Psoas muscle (tissue), 7 donors: ENCODE measurements at regions not wholly inside any gene's neighbourhood (a gene's known extent, or its start where the extent isn't known, plus 50 kb on each side); places are given as distances from the start of the nearest gene placed in this dataset.

Source experiments
- ATAC-seq, 4 donors: fragments of 200-7000 bp; cut with Tn5 transposase; one replicate each; pipeline ENCODE4 v1.9.1; 2020; ENCODE audit warnings: moderate library complexity in 3 of 4, mild to moderate bottlenecking in 2 of 4
- DNase-seq, 2 donors: peaks; one replicate each; pipeline ENCODE4 v3.0.0-alpha.2; 2020
- H3K27ac ChIP-seq: fragments of 200-600 bp; one replicate; pipeline ENCODE4 v1.8.0; 2022
- H3K27me3 ChIP-seq, 3 donors: fragments of 200-600 bp in 1 of 3; one replicate each; pipeline versions ENCODE4 v1.6.1 to v1.8.0; 2013 to 2022; ENCODE audit warnings: low read length in 2 of 3, mild to moderate bottlenecking in 2 of 3, moderate library complexity in 1 of 3; ENCODE audit not compliant: insufficient read depth in 3 of 3
- H3K36me3 ChIP-seq, 2 donors: fragments of 200-600 bp in 1 of 2; one replicate each; pipeline versions ENCODE4 v1.6.1 to v1.8.0; 2013 to 2022; ENCODE audit warnings: low read depth in 1 of 2, mild to moderate bottlenecking in 1 of 2, moderate library complexity in 1 of 2; ENCODE audit not compliant: insufficient read depth in 1 of 2
- H3K4me1 ChIP-seq: fragments of 200-600 bp; one replicate; pipeline ENCODE4 v1.8.0; 2022
- H3K4me3 ChIP-seq: fragments of 200-600 bp; one replicate; pipeline ENCODE4 v1.8.0; 2022; ENCODE audit warnings: mild to moderate bottlenecking
- H3K9me3 ChIP-seq: fragments of 200-600 bp; one replicate; pipeline ENCODE4 v1.8.0; 2022
- WGBS, 3 donors: extraction: QIAGEN DNeasy Blood & Tissue Kit; methylation state at CpG; one replicate each; pipeline versions ENCODE4 v1.1.6 to v1.1.7; 2013; 5-methylcytosine and 5-hydroxymethylcytosine counted together
- intact Hi-C, 2 donors: fragments of 100-400 bp; cut with DNase I; formaldehyde crosslinking; loops; one replicate each; pipeline versions ENCODE4 v1.11.0 to v1.14.2; 2022
- TF ChIP-seq, protein P1 (sequence below): fragments of 200-600 bp; IDR thresholded peaks from one replicate; pipeline ENCODE4 v1.8.0; 2022; ENCODE audit warnings: antibody characterized with exemption
- donor health status: healthy with polysubstance abuse.
- donor health status: DM: no; HTN: no; CAD: no; lungs with moderate emphysema.
- donor health status: Bipolar disorder and iron deficiency.
- donor health status: healthy.
- donor health status: DM: yes; HTN: yes; CAD: no.
- donor health status: DM: no; HTN: no; CAD: no.
- donor health status: DM: yes; HTN: yes; CAD: no.

DNA sequence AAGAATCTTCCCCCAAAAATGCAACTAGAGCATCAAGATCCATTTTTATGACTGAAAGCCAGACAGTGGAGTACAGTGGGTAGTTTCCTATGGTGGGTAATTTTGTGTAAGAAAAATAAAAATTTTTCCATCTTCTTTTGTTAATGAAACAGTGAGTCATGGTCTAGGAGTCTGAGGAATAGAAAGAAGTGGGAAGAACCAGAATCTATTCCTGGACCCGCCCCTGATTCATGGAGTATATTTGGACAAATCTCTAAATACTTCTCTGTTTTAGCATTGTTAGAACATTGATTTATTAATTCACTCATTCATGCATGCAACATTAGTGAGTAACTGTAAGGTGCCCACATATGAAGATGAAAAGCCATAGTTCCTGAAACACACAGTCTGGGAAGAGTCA, 304.5 kb upstream of the GPR149 start:
- Histone ChIP-seq H3K9me3 (no peaks in the 10 kb centered on the region), H3K36me3 (no peaks in the 10 kb centered on the region), H3K4me3 (no peak overlapping the region), H3K27ac (no peak overlapping the region), H3K4me1 (no peaks in the 10 kb centered on the region), H3K27me3 (no peaks in the 10 kb centered on the region)
- TF ChIP-seq, protein P1, sequence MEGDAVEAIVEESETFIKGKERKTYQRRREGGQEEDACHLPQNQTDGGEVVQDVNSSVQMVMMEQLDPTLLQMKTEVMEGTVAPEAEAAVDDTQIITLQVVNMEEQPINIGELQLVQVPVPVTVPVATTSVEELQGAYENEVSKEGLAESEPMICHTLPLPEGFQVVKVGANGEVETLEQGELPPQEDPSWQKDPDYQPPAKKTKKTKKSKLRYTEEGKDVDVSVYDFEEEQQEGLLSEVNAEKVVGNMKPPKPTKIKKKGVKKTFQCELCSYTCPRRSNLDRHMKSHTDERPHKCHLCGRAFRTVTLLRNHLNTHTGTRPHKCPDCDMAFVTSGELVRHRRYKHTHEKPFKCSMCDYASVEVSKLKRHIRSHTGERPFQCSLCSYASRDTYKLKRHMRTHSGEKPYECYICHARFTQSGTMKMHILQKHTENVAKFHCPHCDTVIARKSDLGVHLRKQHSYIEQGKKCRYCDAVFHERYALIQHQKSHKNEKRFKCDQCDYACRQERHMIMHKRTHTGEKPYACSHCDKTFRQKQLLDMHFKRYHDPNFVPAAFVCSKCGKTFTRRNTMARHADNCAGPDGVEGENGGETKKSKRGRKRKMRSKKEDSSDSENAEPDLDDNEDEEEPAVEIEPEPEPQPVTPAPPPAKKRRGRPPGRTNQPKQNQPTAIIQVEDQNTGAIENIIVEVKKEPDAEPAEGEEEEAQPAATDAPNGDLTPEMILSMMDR: no peak
- intact Hi-C loops: loop anchor here in 1 of 2 donors (5.0 kb wide), 1 partner anchor 402 kb away; no protein-coding TSS in a partner anchor
- 90 to 97% (median 96%) methylated on average over 1 of the region's 1 CpG for WGBS, 3 donors
- DNase-seq (no peak), ATAC-seq (no peak)

DNA sequence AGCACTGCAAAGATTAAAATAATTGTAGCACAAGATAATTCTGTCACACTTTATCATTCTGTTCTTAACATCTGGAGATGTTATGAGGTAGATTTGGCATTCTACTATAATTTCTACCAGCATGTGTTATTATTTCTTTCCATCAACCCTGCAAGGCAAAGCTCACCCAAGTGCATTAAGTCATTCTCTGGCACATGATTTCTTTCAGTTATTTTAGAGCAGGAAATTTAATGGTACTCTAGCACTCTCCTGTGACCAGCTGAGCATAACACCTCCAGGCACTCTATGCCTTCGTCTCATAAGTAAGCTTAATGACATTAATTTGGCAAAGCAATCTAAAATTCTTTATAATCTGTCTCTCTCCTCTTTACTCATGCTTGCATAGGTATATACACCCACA, 300.2 kb upstream of the GPR149 start:
- H3K9me3 ChIP-seq: no peaks in the 10 kb centered on the region
- TF ChIP-seq, protein P1: peak; percentile 29
- WGBS, 3 donors: 28 to 52% (median 32%) methylated on average over 1 of the region's 1 CpG

DNA sequence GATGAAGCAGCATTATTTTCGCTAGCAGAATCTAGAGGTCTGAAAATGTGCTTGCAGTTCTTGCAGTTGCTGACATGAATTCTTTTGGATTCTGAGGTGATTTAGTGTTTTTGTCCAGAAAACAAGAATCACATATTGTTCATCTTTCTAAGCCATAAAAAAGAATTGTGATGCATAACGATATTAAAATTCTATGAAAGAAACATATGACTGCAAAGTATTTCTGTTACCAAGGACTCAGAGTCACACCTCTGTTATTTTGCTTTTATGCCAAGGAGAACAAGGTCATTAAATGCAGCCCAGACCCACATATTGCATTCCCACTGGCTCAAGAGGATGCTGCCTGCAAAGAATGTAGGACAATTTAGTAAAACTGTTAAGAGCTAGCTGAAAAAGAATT, 299.8 kb upstream of the GPR149 start:
- H3K36me3 ChIP-seq: no peaks in the 10 kb centered on the region
- no peak for DNase-seq
- H3K27me3 ChIP-seq: peaks cover 0 to 3% (median 0%) of the 10 kb centered on the region in 3 donors
- no peaks in the 10 kb centered on the region for H3K9me3 ChIP-seq
- TF ChIP-seq, protein P1: no peak
- 39 to 48% (median 42%) methylated on average over 2 of the region's 2 CpGs for WGBS, 3 donors
- intact Hi-C loops: loop anchor here in 1 of 2 donors (5.0 kb wide), 1 partner anchor 397 kb away; no protein-coding TSS in a partner anchor
- H3K4me3 ChIP-seq: no peak overlapping the region
- no peak overlapping the region for H3K27ac ChIP-seq
- H3K4me1 ChIP-seq: no peaks in the 10 kb centered on the region
- no peak for ATAC-seq

More for the DNA sequence above, 300.2 kb upstream of the GPR149 start:
- Histone ChIP-seq H3K4me3 (no peak overlapping the region), H3K4me1 (no peaks in the 10 kb centered on the region), H3K36me3 (no peaks in the 10 kb centered on the region), H3K27me3 (peaks cover 0 to 3% (median 0%) of the 10 kb centered on the region in 3 donors), H3K27ac (no peak overlapping the region)
- no peak for ATAC-seq
- intact Hi-C loops: loop anchor here in 1 of 2 donors (5.0 kb wide), 1 partner anchor 398 kb away; no protein-coding TSS in a partner anchor
- DNase-seq: no peak

DNA sequence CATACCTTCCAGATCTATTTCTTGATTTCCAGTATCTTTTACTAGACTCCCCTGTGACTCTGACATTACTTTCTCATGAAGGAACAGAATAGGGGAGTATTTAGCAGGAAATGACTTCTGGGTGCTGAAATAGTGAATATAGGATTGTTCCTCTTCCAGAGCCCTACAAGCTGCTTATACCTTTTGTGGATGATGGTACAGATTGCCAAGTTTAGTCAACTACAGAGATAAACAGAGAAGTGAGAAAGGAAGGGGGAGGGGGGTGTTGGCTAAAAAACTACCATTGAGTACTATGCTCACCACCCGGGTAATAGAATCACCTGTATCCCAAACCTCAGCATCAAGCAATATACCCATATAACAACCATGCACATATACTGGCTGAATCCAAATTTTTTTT, 298.3 kb upstream of the GPR149 start:
- H3K9me3 ChIP-seq: no peaks in the 10 kb centered on the region
- no peak for ATAC-seq
- WGBS, 3 donors: 89 to 90% (median 89%) methylated on average over 1 of the region's 1 CpG
- no peaks in the 10 kb centered on the region for H3K36me3 ChIP-seq
- no peak overlapping the region for H3K27ac ChIP-seq
- intact Hi-C loops: no loop called here
- TF ChIP-seq, protein P1: no peak
- no peak for DNase-seq
- H3K27me3 ChIP-seq: peaks cover 0 to 3% (median 0%) of the 10 kb centered on the region in 3 donors
- H3K4me3 ChIP-seq: no peak overlapping the region
- no peaks in the 10 kb centered on the region for H3K4me1 ChIP-seq

DNA sequence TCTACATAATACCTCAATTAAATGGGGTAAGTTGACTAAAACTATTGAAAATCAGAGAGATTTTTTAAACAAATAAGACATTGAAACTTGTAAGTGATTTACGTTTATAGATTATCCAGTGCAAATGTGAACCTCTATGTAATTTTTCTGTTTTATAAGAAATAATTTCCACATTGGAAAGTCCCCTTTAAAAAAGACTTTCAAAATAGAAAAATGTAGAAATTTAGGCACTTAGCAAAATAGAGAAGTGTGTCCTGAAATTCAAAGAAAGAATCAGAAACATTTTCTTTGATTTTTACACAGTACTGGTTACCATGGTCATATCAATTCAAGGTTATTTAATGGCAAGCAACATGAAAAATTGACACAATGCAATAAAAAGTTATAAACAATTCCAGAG, 290.9 kb upstream of the GPR149 start:
- H3K27ac ChIP-seq: no peak overlapping the region
- H3K4me1 ChIP-seq: no peaks in the 10 kb centered on the region
- H3K9me3 ChIP-seq: no peaks in the 10 kb centered on the region
- H3K36me3 ChIP-seq: no peaks in the 10 kb centered on the region
- H3K4me3 ChIP-seq: no peak overlapping the region
- 71 to 92% (median 72%) methylated on average over 1 of the region's 1 CpG for WGBS, 3 donors
- H3K27me3 ChIP-seq: no peaks in the 10 kb centered on the region
- no peak for ATAC-seq
- TF ChIP-seq, protein P1: no peak
- DNase-seq: no peak
- intact Hi-C loops: no loop called here
